NCI-H128 (cell line): ENCODE measurements at regions not wholly inside any gene's neighbourhood (a gene's known extent, or its start where the extent isn't known, plus 50 kb on each side); places are given as distances from the start of the nearest gene placed in this dataset.
"Not testable (repeated sequence)": the region's sequence is repeated elsewhere in the genome, so short reads cannot be mapped to it uniquely, and the experiment has no call there.

Experiments
- DNase-seq: peaks from one replicate; lab custom pipeline; 2025; ENCODE audit not compliant: unreplicated experiment; lab: John Stamatoyannopoulos, UW

GRCh38 chr7:109579901-109580300 lies 1010.2 kb downstream of the DNAJB9 start:
- DNase-seq = no peak

- no peak for DNase-seq
These were observed 1012.5 kb downstream of the DNAJB9 start for GRCh38 chr7:109582211-109582610.

GRCh38 chr7:109596948-109597347 lies 1027.3 kb downstream of the DNAJB9 start:
- not testable (repeated sequence) for DNase-seq

GRCh38 chr7:109611656-109612055 lies 1042.0 kb downstream of the DNAJB9 start:
- no peak for DNase-seq

- DNase-seq = no peak
These were observed 1046.9 kb downstream of the DNAJB9 start for GRCh38 chr7:109616551-109617069.

- no peak for DNase-seq
These were observed 1052.6 kb downstream of the DNAJB9 start for GRCh38 chr7:109622320-109622719.

- not testable (repeated sequence) for DNase-seq
These were observed 1063.2 kb downstream of the DNAJB9 start for GRCh38 chr7:109632890-109633289.

- DNase-seq = no peak
These were observed 1065.7 kb downstream of the DNAJB9 start for GRCh38 chr7:109635374-109635773.

GRCh38 chr7:109637428-109637990 lies 1067.8 kb downstream of the DNAJB9 start:
- DNase-seq = no peak

- no peak for DNase-seq
These were observed 1068.6 kb downstream of the DNAJB9 start for GRCh38 chr7:109638321-109638720.

GRCh38 chr7:109639561-109639960 lies 1069.9 kb downstream of the DNAJB9 start:
- no peak for DNase-seq

GRCh38 chr7:109641445-109641844 lies 1071.8 kb downstream of the DNAJB9 start:
- no peak for DNase-seq

GRCh38 chr7:109646124-109646523 lies 1076.5 kb downstream of the DNAJB9 start:
- DNase-seq = no peak

GRCh38 chr7:109646594-109646993 lies 1076.9 kb downstream of the DNAJB9 start:
- DNase-seq = not testable (repeated sequence)

GRCh38 chr7:109647263-109647662 lies 1077.6 kb downstream of the DNAJB9 start:
- DNase-seq = not testable (repeated sequence)

GRCh38 chr7:109659261-109659660 lies 1089.6 kb downstream of the DNAJB9 start:
- DNase-seq = no peak

GRCh38 chr7:109660401-109660800 lies 1090.7 kb downstream of the DNAJB9 start:
- no peak for DNase-seq

- no peak for DNase-seq
These were observed 1094.1 kb downstream of the DNAJB9 start for GRCh38 chr7:109663806-109664205.

GRCh38 chr7:109687269-109687668 lies 1117.6 kb downstream of the DNAJB9 start:
- not testable (repeated sequence) for DNase-seq

- DNase-seq = not testable (repeated sequence)
These were observed 1122.9 kb downstream of the DNAJB9 start for GRCh38 chr7:109692613-109693012.

- no peak for DNase-seq
These were observed 1124.7 kb downstream of the DNAJB9 start for GRCh38 chr7:109694149-109695071.

- no peak for DNase-seq
These were observed 1125.7 kb downstream of the DNAJB9 start for GRCh38 chr7:109695419-109695818.
